C1 segment of cervical spinal cord (tissue), 14 donors: ENCODE measurements at regions not wholly inside any gene's neighbourhood (a gene's known extent, or its start where the extent isn't known, plus 50 kb on each side); places are given as distances from the start of the nearest gene placed in this dataset.
"Not testable (repeated sequence)": the region's sequence is repeated elsewhere in the genome, so short reads cannot be mapped to it uniquely, and the experiment has no call there.

Experiments used
- DNase-seq, 14 donors: peaks; one replicate each; lab custom pipeline; 2025; lab: John Stamatoyannopoulos, UW

GRCh38 chrX:40414335-40414734 lies 166.4 kb upstream of the ATP6AP2 start:
- no peak for DNase-seq

- DNase-seq, result no peak
Measured at GRCh38 chrX:40411340-40412111, 169.2 kb upstream of the ATP6AP2 start.

- DNase-seq, result no peak
Measured at GRCh38 chrX:40410859-40411258, 169.9 kb upstream of the ATP6AP2 start.

- no peak for DNase-seq
Measured at GRCh38 chrX:40406330-40406859, 174.4 kb upstream of the ATP6AP2 start.

- DNase-seq, result no peak
Measured at GRCh38 chrX:40405399-40405798, 175.4 kb upstream of the ATP6AP2 start.

GRCh38 chrX:40403757-40404156 lies 177.0 kb upstream of the ATP6AP2 start:
- DNase-seq, result no peak

- DNase-seq, result peak in 1 of 14 donors; percentile 9
Measured at GRCh38 chrX:40402831-40403533, 177.8 kb upstream of the ATP6AP2 start.

GRCh38 chrX:40395102-40395501 lies 185.7 kb upstream of the ATP6AP2 start:
- DNase-seq, result no peak

GRCh38 chrX:40394302-40394701 lies 186.5 kb upstream of the ATP6AP2 start:
- DNase-seq, result no peak

GRCh38 chrX:40392599-40392998 lies 188.2 kb upstream of the ATP6AP2 start:
- peak in 1 of 14 donors; percentile 16 for DNase-seq

GRCh38 chrX:40391662-40392061 lies 189.1 kb upstream of the ATP6AP2 start:
- DNase-seq, result no peak

GRCh38 chrX:40389555-40389954 lies 191.2 kb upstream of the ATP6AP2 start:
- no peak for DNase-seq

GRCh38 chrX:40388441-40388840 lies 192.3 kb upstream of the ATP6AP2 start:
- DNase-seq, result no peak

- DNase-seq, result not testable (repeated sequence)
Measured at GRCh38 chrX:40387869-40388268, 192.9 kb upstream of the ATP6AP2 start.

- not testable (repeated sequence) for DNase-seq
Measured at GRCh38 chrX:40387311-40387710, 193.5 kb upstream of the ATP6AP2 start.

- no peak for DNase-seq
Measured at GRCh38 chrX:40385682-40386081, 195.1 kb upstream of the ATP6AP2 start.

GRCh38 chrX:40385256-40385655 lies 195.5 kb upstream of the ATP6AP2 start:
- DNase-seq, result no peak

GRCh38 chrX:40383969-40384368 lies 196.8 kb upstream of the ATP6AP2 start:
- DNase-seq, result no peak

- no peak for DNase-seq
Measured at GRCh38 chrX:40383360-40383759, 197.4 kb upstream of the ATP6AP2 start.

- DNase-seq, result no peak
Measured at GRCh38 chrX:40380655-40381488, 199.9 kb upstream of the ATP6AP2 start.

GRCh38 chrX:40377684-40378083 lies 203.1 kb upstream of the ATP6AP2 start:
- no peak for DNase-seq

- peak in 1 of 14 donors; percentile 55 for DNase-seq
Measured at GRCh38 chrX:40374486-40374885, 206.3 kb upstream of the ATP6AP2 start.
